Panc1 (cell line): ENCODE measurements at regions not wholly inside any gene's neighbourhood (a gene's known extent, or its start where the extent isn't known, plus 50 kb on each side); places are given as distances from the start of the nearest gene placed in this dataset.

Experiments used
- ATAC-seq: fragments of 200-7000 bp; cut with Tn5 transposase; 2 replicates; pipeline ENCODE4 v1.9.1; 2020; ENCODE audit warnings: mild to moderate bottlenecking, moderate library complexity
- BruUV-seq: library from RNA; stranded (reverse); fragments of 400-500 nt; replicated peaks from 2 replicates; lab custom pipeline; 2021; lab: Mats Ljungman, UMichigan
- CTCF ChIA-PET: fragments of 300-600 bp; sonication (Branson Sonifier 250); formaldehyde crosslinking; loops from one replicate; lab custom pipeline; 2022; ENCODE audit warnings: antibody characterized with exemption; lab: Charles Lee
- POLR2A ChIA-PET: fragments of 300-600 bp; sonication (Branson Sonifier 250); formaldehyde crosslinking; loops from one replicate; lab custom pipeline; 2022; ENCODE audit warnings: antibody characterized with exemption; lab: Charles Lee
- DNase-seq: peaks from one replicate; pipeline ENCODE4 v3.0.0-alpha.2; 2010; ENCODE audit warnings: low read depth, low spot score
- H3K27ac ChIP-seq: 2 replicates; pipeline ENCODE4 v1.5.1; 2011; ENCODE audit warnings: mild to moderate bottlenecking, low read length, inconsistent platforms
- H3K27me3 ChIP-seq: fragments of 200-500 bp; sonication (Bioruptor generic); 2 replicates; pipeline ENCODE4 v1.6.0; 2014; ENCODE audit warnings: low read length, inconsistent platforms; ENCODE audit not compliant: control insufficient read depth, insufficient read depth
- H3K36me3 ChIP-seq: fragments of 200-500 bp; sonication (Bioruptor generic); 2 replicates; pipeline ENCODE4 v1.5.1; 2014; ENCODE audit warnings: inconsistent platforms, mild to moderate bottlenecking, low read length, moderate library complexity; ENCODE audit not compliant: control insufficient read depth, insufficient read depth
- H3K4me1 ChIP-seq: 2 replicates; pipeline ENCODE4 v1.5.1; 2011; ENCODE audit warnings: inconsistent platforms, mild to moderate bottlenecking, low read length, moderate library complexity; ENCODE audit not compliant: control insufficient read depth, insufficient read depth
- H3K4me3 ChIP-seq, 2 experiments: 2 replicates each; pipeline ENCODE4 v1.5.1; 2011 to 2012; ENCODE audit warnings: low read depth in 2 of 2, low read length in 2 of 2, mild to moderate bottlenecking in 2 of 2, inconsistent platforms in 1 of 2, moderate library complexity in 1 of 2
- H3K9me3 ChIP-seq: fragments of 200-500 bp; sonication (Bioruptor generic); 2 replicates; pipeline ENCODE4 v1.5.1; 2014; ENCODE audit warnings: low read depth, mild to moderate bottlenecking, inconsistent platforms, low read length, moderate library complexity; ENCODE audit not compliant: control insufficient read depth, insufficient read depth
- CTCF ChIP-seq: fragments of 450-650 bp; IDR thresholded peaks from 2 replicates; pipeline ENCODE4 v1.5.1; 2017; ENCODE audit warnings: mild to moderate bottlenecking
- POLR2AphosphoS5 ChIP-seq: IDR thresholded peaks from 2 replicates; pipeline ENCODE4 v1.6.1; 2012; ENCODE audit warnings: mild to moderate bottlenecking, low read depth, low read length, moderate library complexity
- REST ChIP-seq, 2 experiments: IDR thresholded peaks; 2 replicates each; pipeline ENCODE4 v1.6.1; 2011 to 2012; ENCODE audit warnings: low read depth in 2 of 2, control low read depth in 1 of 2, low read length in 1 of 2, mild to moderate bottlenecking in 1 of 2, moderate library complexity in 1 of 2; ENCODE audit not compliant: insufficient read depth in 1 of 2
- SIN3A ChIP-seq: IDR thresholded peaks from 2 replicates; pipeline ENCODE4 v1.6.1; 2012; ENCODE audit warnings: low read depth, mild to moderate bottlenecking, low read length, moderate library complexity, borderline replicate concordance; ENCODE audit not compliant: insufficient read depth
- TCF7L2 ChIP-seq: IDR thresholded peaks from 2 replicates; pipeline ENCODE4 v1.6.1; 2011; ENCODE audit warnings: mild to moderate bottlenecking, low read depth, low read length, inconsistent platforms
- in situ Hi-C: cut with HindIII; loops from 2 replicates; pipeline ENCODE4 v1.10.0; 2016; ENCODE audit warnings: low sequenced_read_pairs, low pct_unique_long_range_greater_than_20kb
- intact Hi-C: fragments of 100-400 bp; cut with micrococcal nuclease; formaldehyde crosslinking; loops from one replicate; pipeline ENCODE4 v1.10.0; 2022; ENCODE audit not compliant: unreplicated experiment

GRCh38 chr4:1474126-1475090, 68.2 kb upstream of the NKX1-1 start:
- Histone ChIP-seq H3K27me3 (no peaks in the 10 kb centered on the region), H3K9me3 (no peaks in the 10 kb centered on the region), H3K4me3 (no peak overlapping the region), H3K36me3 (no peaks in the 10 kb centered on the region), H3K27ac (no peak overlapping the region), H3K4me1 (no peaks in the 10 kb centered on the region)
- no peak for DNase-seq
- POLR2A ChIA-PET = no interaction called here
- intact Hi-C loops = no loop called here
- BruUV-seq = no TSS peak
- CTCF ChIA-PET = interaction anchor here (0.6 kb wide), 1 partner anchor 124 kb away, joined by 3 read pairs; no protein-coding TSS in a partner anchor
- in situ Hi-C loops = no loop called here
- no peak for TF ChIP-seq TCF7L2
- no peak for TF ChIP-seq REST (IDR thresholded peaks at IDR 0.05; ENCODE audit: insufficient read depth in 1 of 2, low read depth in 2 of 2, low read length in 1 of 2)
- no peak for TF ChIP-seq SIN3A
- TF ChIP-seq POLR2AphosphoS5 = no peak
- no peak for TF ChIP-seq CTCF
- no peak for ATAC-seq

GRCh38 chr4:1473718-1474117, 67.5 kb upstream of the NKX1-1 start:
- no peaks in the 10 kb centered on the region for H3K36me3 ChIP-seq
- ChIA-PET POLR2A (no interaction called here), CTCF (no interaction called here)
- in situ Hi-C loops = no loop called here
- TF ChIP-seq REST (IDR thresholded peaks at IDR 0.05; ENCODE audit: insufficient read depth in 1 of 2, low read depth in 2 of 2, low read length in 1 of 2) = no peak
- intact Hi-C loops = no loop called here
- no peak overlapping the region for H3K4me3 ChIP-seq
- DNase-seq (no peak), ATAC-seq (peak; percentile 36; the same call in 1 of the 2 replicates)
- no TSS peak for BruUV-seq
- no peaks in the 10 kb centered on the region for H3K4me1 ChIP-seq
- no peak overlapping the region for H3K27ac ChIP-seq
- no peaks in the 10 kb centered on the region for H3K9me3 ChIP-seq
- H3K27me3 ChIP-seq = no peaks in the 10 kb centered on the region
